Middle frontal gyrus (tissue), 1 donor: ENCODE measurements at regions not wholly inside any gene's neighbourhood (a gene's known extent, or its start where the extent isn't known, plus 50 kb on each side); places are given as distances from the start of the nearest gene placed in this dataset.
"Not testable (repeated sequence)": the region's sequence is repeated elsewhere in the genome, so short reads cannot be mapped to it uniquely, and the experiment has no call there.

ENCODE experiments used
- DNase-seq: peaks from one replicate; pipeline ENCODE4 v3.0.0-alpha.2; 2015; ENCODE audit warnings: low spot score; ENCODE audit errors: extremely low spot score

- DNase-seq, result not testable (repeated sequence)
Observed at GRCh38 chr1:146375108-146375507, 146.3 kb upstream of the NOTCH2NLA start.

GRCh38 chr1:146369940-146370339, 141.1 kb upstream of the NOTCH2NLA start:
- not testable (repeated sequence) for DNase-seq

GRCh38 chr1:146355373-146355772, 126.6 kb upstream of the NOTCH2NLA start:
- DNase-seq, result not testable (repeated sequence)

- not testable (repeated sequence) for DNase-seq
Observed at GRCh38 chr1:146326863-146327262, 98.0 kb upstream of the NOTCH2NLA start.

- not testable (repeated sequence) for DNase-seq
Observed at GRCh38 chr1:146324463-146324862, 95.6 kb upstream of the NOTCH2NLA start.

- DNase-seq, result not testable (repeated sequence)
Observed at GRCh38 chr1:146323302-146323701, 94.5 kb upstream of the NOTCH2NLA start.

- not testable (repeated sequence) for DNase-seq
Observed at GRCh38 chr1:146322893-146323292, 94.1 kb upstream of the NOTCH2NLA start.

- DNase-seq, result not testable (repeated sequence)
Observed at GRCh38 chr1:146318715-146319114, 89.9 kb upstream of the NOTCH2NLA start.

GRCh38 chr1:146317785-146318184, 89.0 kb upstream of the NOTCH2NLA start:
- not testable (repeated sequence) for DNase-seq

- not testable (repeated sequence) for DNase-seq
Observed at GRCh38 chr1:146314449-146315246, 85.8 kb upstream of the NOTCH2NLA start.

GRCh38 chr1:146310579-146310978, 81.8 kb upstream of the NOTCH2NLA start:
- not testable (repeated sequence) for DNase-seq

GRCh38 chr1:146309427-146309826, 80.6 kb upstream of the NOTCH2NLA start:
- not testable (repeated sequence) for DNase-seq

GRCh38 chr1:146308892-146309291, 80.1 kb upstream of the NOTCH2NLA start:
- DNase-seq, result not testable (repeated sequence)

GRCh38 chr1:146308152-146308551, 79.3 kb upstream of the NOTCH2NLA start:
- DNase-seq, result not testable (repeated sequence)

GRCh38 chr1:146307632-146308031, 78.8 kb upstream of the NOTCH2NLA start:
- DNase-seq, result not testable (repeated sequence)

GRCh38 chr1:146306651-146307050, 77.8 kb upstream of the NOTCH2NLA start:
- not testable (repeated sequence) for DNase-seq

- DNase-seq, result not testable (repeated sequence)
Observed at GRCh38 chr1:146305442-146305841, 76.6 kb upstream of the NOTCH2NLA start.

GRCh38 chr1:146298575-146298897, 69.7 kb upstream of the NOTCH2NLA start:
- DNase-seq, result not testable (repeated sequence)

- DNase-seq, result not testable (repeated sequence)
Observed at GRCh38 chr1:146297781-146298574, 69.2 kb upstream of the NOTCH2NLA start.

- not testable (repeated sequence) for DNase-seq
Observed at GRCh38 chr1:146292940-146293936, 64.4 kb upstream of the NOTCH2NLA start.

- not testable (repeated sequence) for DNase-seq
Observed at GRCh38 chr1:146292424-146292823, 63.6 kb upstream of the NOTCH2NLA start.
